ENCODE measurements at regions not wholly inside any gene's neighbourhood (a gene's known extent, or its start where the extent isn't known, plus 50 kb on each side); places are given as distances from the start of the nearest gene placed in this dataset.

DNA sequence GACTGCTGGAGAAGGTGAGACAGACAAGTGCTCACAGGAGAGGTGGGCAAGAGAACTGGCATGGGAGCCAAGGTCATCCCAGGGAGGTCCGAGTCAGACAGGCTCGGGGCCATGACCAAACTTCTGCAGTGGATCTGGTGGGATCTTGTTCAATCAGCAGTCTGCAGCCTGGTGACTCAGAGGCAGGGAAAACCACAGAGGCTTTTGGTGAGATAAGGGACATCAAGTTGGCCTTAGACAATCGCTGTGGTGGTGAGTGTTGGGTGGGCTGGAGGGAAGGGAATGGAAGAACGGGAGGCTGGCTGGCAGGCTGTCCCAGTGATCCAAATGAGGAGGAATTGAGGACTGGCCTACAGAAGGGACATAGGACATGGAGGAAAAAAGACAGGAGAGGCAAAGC is 123.8 kb downstream of the TMEM174 start (continued):
- TF ChIP-seq, protein P1, sequence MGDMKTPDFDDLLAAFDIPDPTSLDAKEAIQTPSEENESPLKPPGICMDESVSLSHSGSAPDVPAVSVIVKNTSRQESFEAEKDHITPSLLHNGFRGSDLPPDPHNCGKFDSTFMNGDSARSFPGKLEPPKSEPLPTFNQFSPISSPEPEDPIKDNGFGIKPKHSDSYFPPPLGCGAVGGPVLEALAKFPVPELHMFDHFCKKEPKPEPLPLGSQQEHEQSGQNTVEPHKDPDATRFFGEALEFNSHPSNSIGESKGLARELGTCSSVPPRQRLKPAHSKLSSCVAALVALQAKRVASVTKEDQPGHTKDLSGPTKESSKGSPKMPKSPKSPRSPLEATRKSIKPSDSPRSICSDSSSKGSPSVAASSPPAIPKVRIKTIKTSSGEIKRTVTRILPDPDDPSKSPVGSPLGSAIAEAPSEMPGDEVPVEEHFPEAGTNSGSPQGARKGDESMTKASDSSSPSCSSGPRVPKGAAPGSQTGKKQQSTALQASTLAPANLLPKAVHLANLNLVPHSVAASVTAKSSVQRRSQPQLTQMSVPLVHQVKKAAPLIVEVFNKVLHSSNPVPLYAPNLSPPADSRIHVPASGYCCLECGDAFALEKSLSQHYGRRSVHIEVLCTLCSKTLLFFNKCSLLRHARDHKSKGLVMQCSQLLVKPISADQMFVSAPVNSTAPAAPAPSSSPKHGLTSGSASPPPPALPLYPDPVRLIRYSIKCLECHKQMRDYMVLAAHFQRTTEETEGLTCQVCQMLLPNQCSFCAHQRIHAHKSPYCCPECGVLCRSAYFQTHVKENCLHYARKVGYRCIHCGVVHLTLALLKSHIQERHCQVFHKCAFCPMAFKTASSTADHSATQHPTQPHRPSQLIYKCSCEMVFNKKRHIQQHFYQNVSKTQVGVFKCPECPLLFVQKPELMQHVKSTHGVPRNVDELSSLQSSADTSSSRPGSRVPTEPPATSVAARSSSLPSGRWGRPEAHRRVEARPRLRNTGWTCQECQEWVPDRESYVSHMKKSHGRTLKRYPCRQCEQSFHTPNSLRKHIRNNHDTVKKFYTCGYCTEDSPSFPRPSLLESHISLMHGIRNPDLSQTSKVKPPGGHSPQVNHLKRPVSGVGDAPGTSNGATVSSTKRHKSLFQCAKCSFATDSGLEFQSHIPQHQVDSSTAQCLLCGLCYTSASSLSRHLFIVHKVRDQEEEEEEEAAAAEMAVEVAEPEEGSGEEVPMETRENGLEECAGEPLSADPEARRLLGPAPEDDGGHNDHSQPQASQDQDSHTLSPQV (IDR thresholded peaks at IDR 0.05) = no peak
- TF ChIP-seq CHD2 (IDR thresholded peaks at IDR 0.05; ENCODE audit: borderline replicate concordance, low read depth, low read length) (no peak), ESRRA (IDR thresholded peaks at IDR 0.05; ENCODE audit: low read length) (no peak)
- TF ChIP-seq, protein P2, sequence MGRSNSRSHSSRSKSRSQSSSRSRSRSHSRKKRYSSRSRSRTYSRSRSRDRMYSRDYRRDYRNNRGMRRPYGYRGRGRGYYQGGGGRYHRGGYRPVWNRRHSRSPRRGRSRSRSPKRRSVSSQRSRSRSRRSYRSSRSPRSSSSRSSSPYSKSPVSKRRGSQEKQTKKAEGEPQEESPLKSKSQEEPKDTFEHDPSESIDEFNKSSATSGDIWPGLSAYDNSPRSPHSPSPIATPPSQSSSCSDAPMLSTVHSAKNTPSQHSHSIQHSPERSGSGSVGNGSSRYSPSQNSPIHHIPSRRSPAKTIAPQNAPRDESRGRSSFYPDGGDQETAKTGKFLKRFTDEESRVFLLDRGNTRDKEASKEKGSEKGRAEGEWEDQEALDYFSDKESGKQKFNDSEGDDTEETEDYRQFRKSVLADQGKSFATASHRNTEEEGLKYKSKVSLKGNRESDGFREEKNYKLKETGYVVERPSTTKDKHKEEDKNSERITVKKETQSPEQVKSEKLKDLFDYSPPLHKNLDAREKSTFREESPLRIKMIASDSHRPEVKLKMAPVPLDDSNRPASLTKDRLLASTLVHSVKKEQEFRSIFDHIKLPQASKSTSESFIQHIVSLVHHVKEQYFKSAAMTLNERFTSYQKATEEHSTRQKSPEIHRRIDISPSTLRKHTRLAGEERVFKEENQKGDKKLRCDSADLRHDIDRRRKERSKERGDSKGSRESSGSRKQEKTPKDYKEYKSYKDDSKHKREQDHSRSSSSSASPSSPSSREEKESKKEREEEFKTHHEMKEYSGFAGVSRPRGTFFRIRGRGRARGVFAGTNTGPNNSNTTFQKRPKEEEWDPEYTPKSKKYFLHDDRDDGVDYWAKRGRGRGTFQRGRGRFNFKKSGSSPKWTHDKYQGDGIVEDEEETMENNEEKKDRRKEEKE (IDR thresholded peaks at IDR 0.05) = no peak

DNA sequence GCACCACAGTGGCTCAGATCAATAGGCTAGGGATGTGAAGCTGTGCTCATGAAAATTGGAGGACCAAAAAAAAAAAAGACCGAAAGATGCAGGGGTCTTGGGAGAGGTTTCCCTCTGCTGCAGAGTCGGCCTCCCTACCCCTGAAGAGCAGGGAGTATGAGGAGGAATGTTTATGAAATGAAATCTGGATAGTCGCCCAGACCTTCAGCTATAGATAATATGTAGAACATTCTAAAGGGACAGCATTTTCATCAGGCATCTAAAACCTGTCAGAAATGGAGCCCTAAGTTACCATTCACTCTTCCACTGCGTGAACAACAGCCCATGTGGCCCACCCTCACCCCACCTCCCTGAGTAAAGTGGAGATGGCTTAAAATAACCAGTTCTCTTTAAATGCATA is 122.9 kb downstream of the TMEM174 start:
- intact Hi-C loops (cut with micrococcal nuclease; ENCODE audit: unreplicated experiment) = no loop called here
- ATAC-seq (no peak), FAIRE-seq (no peak), DNase-seq (ENCODE audit: low read depth, low spot score) (no peak)
- no peak overlapping the region for H3K4me2 ChIP-seq (ENCODE audit: control insufficient read depth, insufficient read depth)
- ChIA-PET RAD21 (ENCODE audit: unreplicated experiment) (no interaction called here), POLR2A (no interaction called here), CTCF (no interaction called here), SMC1A (ENCODE audit: uncharacterized antibody, unreplicated experiment) (no interaction called here)
- no peak overlapping the region for H3K27ac ChIP-seq (ENCODE audit: control insufficient read depth, insufficient read depth)
- H3K9me3 ChIP-seq (replicated peaks; ENCODE audit: control insufficient read depth, insufficient read depth, low read length) = no peaks in the 10 kb centered on the region
- H4K20me1 ChIP-seq (ENCODE audit: control insufficient read depth, insufficient read depth) = no peaks in the 10 kb centered on the region; the same call in 1 of the 2 replicates
- no peaks in the 10 kb centered on the region for H3K36me3 ChIP-seq (ENCODE audit: control insufficient read depth in 2 of 2, insufficient read depth in 2 of 2, low read length in 1 of 2)
- in situ Hi-C loops (cut with MboI) = no loop called here
- no peak overlapping the region for H3K4me3 ChIP-seq
- H3K27me3 ChIP-seq (replicated peaks in 1 of 2; ENCODE audit: control insufficient read depth in 2 of 2, insufficient read depth in 2 of 2, low read length in 1 of 2) = peaks cover 10 to 27% of the 10 kb centered on the region in 2 experiments
- H3K4me1 ChIP-seq (ENCODE audit: control insufficient read depth, insufficient read depth, low read length) = no peaks in the 10 kb centered on the region
- H3K79me2 ChIP-seq (ENCODE audit: control insufficient read depth, insufficient read depth, low read length) = no peaks in the 10 kb centered on the region
- BruUV-seq (replicated peaks) = no TSS peak
- 12% methylated on average over 3 of the region's 4 CpGs for WGBS (ENCODE audit: insufficient coverage, insufficient replicate concordance, low lambda C conversion rate, missing lambda C conversion rate)
- no peak overlapping the region for H2AFZ ChIP-seq (ENCODE audit: control insufficient read depth, low read depth, low read length)
- no peak overlapping the region for H3K9ac ChIP-seq (ENCODE audit: control insufficient read depth, insufficient read depth, low read length)
- TF ChIP-seq IRF4 (IDR thresholded peaks at IDR 0.05; ENCODE audit: low read depth, low read length) (no peak), ZNF622 (IDR thresholded peaks at IDR 0.05) (no peak), ZNF217 (IDR thresholded peaks at IDR 0.05) (no peak), CREM (IDR thresholded peaks at IDR 0.05; ENCODE audit: low read depth) (no peak), NBN (IDR thresholded peaks at IDR 0.05) (no peak), CBX5 (IDR thresholded peaks at IDR 0.05; ENCODE audit: low read depth) (no peak), CHD2 (IDR thresholded peaks at IDR 0.05; ENCODE audit: borderline replicate concordance, low read depth, low read length) (no peak), ZNF384 (IDR thresholded peaks at IDR 0.05; ENCODE audit: borderline replicate concordance, low read depth, low read length) (no peak), LARP7 (IDR thresholded peaks at IDR 0.05) (no peak)
- TF ChIP-seq, protein P3, sequence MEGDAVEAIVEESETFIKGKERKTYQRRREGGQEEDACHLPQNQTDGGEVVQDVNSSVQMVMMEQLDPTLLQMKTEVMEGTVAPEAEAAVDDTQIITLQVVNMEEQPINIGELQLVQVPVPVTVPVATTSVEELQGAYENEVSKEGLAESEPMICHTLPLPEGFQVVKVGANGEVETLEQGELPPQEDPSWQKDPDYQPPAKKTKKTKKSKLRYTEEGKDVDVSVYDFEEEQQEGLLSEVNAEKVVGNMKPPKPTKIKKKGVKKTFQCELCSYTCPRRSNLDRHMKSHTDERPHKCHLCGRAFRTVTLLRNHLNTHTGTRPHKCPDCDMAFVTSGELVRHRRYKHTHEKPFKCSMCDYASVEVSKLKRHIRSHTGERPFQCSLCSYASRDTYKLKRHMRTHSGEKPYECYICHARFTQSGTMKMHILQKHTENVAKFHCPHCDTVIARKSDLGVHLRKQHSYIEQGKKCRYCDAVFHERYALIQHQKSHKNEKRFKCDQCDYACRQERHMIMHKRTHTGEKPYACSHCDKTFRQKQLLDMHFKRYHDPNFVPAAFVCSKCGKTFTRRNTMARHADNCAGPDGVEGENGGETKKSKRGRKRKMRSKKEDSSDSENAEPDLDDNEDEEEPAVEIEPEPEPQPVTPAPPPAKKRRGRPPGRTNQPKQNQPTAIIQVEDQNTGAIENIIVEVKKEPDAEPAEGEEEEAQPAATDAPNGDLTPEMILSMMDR (IDR thresholded peaks at IDR 0.05 in 2 of 3, conservative IDR thresholded peaks at IDR 0.05 in 1 of 3; ENCODE audit: control insufficient read depth in 2 of 3, extremely low read depth in 1 of 3, insufficient read depth in 1 of 3, low read depth in 3 of 3, low read length in 3 of 3) = no peak
- TF ChIP-seq, protein P4, sequence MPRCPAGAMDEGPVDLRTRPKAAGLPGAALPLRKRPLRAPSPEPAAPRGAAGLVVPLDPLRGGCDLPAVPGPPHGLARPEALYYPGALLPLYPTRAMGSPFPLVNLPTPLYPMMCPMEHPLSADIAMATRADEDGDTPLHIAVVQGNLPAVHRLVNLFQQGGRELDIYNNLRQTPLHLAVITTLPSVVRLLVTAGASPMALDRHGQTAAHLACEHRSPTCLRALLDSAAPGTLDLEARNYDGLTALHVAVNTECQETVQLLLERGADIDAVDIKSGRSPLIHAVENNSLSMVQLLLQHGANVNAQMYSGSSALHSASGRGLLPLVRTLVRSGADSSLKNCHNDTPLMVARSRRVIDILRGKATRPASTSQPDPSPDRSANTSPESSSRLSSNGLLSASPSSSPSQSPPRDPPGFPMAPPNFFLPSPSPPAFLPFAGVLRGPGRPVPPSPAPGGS (IDR thresholded peaks at IDR 0.05; ENCODE audit: borderline replicate concordance, insufficient read depth, low read depth, low read length, poor library complexity, severe bottlenecking) = no peak
